ENCODE measurements at regions not wholly inside any gene's neighbourhood (a gene's known extent, or its start where the extent isn't known, plus 50 kb on each side); places are given as distances from the start of the nearest gene placed in this dataset.

- no peak for TF ChIP-seq CTCF (conservative IDR thresholded peaks at IDR 0.05; ENCODE audit: low read depth, low read length)
- no peak overlapping the region for H3K4me3 ChIP-seq (ENCODE audit: low read length)
- no peak for DNase-seq (ENCODE audit: low read depth)
Observed at GRCh38 chr1:221363039-221363438, 378.9 kb downstream of the DUSP10 start.

GRCh38 chr1:221366495-221367110 lies 375.3 kb downstream of the DUSP10 start:
- DNase-seq (ENCODE audit: low read depth), result no peak
- H3K4me3 ChIP-seq (ENCODE audit: low read length), result no peak overlapping the region
- TF ChIP-seq CTCF (conservative IDR thresholded peaks at IDR 0.05; ENCODE audit: low read depth, low read length), result no peak

- no peak for DNase-seq (ENCODE audit: low read depth)
- no peak overlapping the region for H3K4me3 ChIP-seq (ENCODE audit: low read length)
- TF ChIP-seq CTCF (conservative IDR thresholded peaks at IDR 0.05; ENCODE audit: low read depth, low read length), result no peak
Observed at GRCh38 chr1:221371705-221372104, 370.2 kb downstream of the DUSP10 start.

- no peak for TF ChIP-seq CTCF (conservative IDR thresholded peaks at IDR 0.05; ENCODE audit: low read depth, low read length)
- H3K4me3 ChIP-seq (ENCODE audit: low read length), result no peak overlapping the region
- no peak for DNase-seq (ENCODE audit: low read depth)
Observed at GRCh38 chr1:221373795-221374194, 368.1 kb downstream of the DUSP10 start.

GRCh38 chr1:221376286-221376685 lies 365.6 kb downstream of the DUSP10 start:
- no peak for DNase-seq (ENCODE audit: low read depth)
- no peak overlapping the region for H3K4me3 ChIP-seq (ENCODE audit: low read length)
- no peak for TF ChIP-seq CTCF (conservative IDR thresholded peaks at IDR 0.05; ENCODE audit: low read depth, low read length)

- TF ChIP-seq CTCF (conservative IDR thresholded peaks at IDR 0.05; ENCODE audit: low read depth, low read length), result no peak
- DNase-seq (ENCODE audit: low read depth), result no peak
Observed at GRCh38 chr1:221381910-221382623, 359.8 kb downstream of the DUSP10 start.

GRCh38 chr1:221392453-221392852 lies 349.4 kb downstream of the DUSP10 start:
- H3K4me3 ChIP-seq (ENCODE audit: low read length), result no peak overlapping the region
- peak; percentile 94 for DNase-seq (ENCODE audit: low read depth)
- TF ChIP-seq CTCF (conservative IDR thresholded peaks at IDR 0.05; ENCODE audit: low read depth, low read length), result no peak

More at GRCh38 chr1:221381910-221382623, 359.8 kb downstream of the DUSP10 start:
- no peak overlapping the region for H3K4me3 ChIP-seq (ENCODE audit: low read length)

All from retinal pigment epithelial cell (primary cell).